Globus pallidus (tissue), 1 donor: ENCODE measurements at regions not wholly inside any gene's neighbourhood (a gene's known extent, or its start where the extent isn't known, plus 50 kb on each side); places are given as distances from the start of the nearest gene placed in this dataset.
A peak's percentile ranks its signal among the peaks of the same experiment; 100 is the strongest.

Source experiments
- DNase-seq: peaks from one replicate; pipeline ENCODE4 v3.0.0-alpha.2; 2015; ENCODE audit warnings: low spot score

DNA sequence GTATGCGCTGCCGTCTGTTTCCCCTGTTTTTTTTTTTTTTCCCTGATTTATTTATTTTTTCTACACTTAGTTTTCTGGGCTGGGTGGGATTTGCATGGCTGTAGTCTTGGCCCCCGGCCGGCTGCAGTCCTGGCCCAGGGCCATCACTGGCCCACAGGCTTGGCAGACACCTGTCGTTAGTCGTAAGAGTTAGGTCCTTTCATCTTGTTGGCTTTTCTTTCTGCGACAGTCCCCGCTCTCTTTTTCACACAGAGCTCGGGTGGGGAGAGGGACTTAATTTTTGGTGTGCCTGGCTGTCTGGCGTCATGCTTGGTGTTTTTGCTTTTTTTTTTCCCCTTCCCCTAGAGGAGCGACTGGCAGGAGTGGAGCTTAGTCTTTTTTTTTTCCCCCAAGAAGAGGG is 183.4 kb downstream of the KLF13 start:
- DNase-seq = no peak

DNA sequence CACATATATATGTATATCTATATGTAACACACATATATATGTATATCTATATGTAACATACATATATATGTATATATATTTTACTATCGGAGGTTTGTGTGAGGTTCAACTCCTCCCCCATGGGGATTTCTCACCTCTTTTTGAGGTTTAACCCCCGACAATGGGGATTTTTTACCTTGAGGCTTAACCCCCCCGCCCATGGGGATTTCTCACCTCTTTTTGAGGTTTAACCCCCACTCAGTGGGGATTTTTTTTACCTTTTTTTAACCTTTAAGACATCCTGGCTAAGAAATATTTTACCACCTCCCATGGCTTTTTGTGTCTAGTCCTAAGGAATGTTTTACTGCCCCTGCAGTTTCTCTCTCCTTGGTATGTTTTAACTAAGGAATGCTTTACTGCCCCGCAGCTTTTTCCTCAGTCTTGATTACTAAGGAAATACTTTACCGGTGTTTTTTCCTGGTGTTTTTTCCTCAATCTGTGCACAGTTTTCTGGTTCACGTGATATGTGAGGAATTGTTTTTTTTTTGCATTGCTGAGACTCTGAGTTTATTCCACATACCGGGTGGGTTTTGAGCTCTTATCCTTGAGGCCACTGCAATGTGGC is 185.2 kb downstream of the KLF13 start:
- no peak for DNase-seq

DNA sequence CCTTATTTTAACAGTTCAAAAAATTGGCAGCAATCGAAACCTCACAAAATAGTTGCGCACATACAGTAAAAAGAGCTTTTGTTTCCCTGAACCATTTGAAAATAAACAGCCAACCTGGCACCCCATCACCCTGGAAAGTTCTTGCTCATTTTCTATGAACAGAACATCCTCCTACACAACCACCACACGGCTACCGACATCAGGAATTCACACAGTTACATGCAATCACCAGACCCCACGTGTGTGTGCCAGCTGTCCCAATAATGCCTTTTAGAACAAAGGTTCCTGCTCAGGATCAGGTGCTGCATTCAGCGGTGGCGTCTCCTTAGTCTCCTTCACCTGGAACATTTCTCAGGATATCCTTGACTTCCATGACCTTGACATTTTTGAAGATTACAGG is 186.5 kb downstream of the KLF13 start:
- no peak for DNase-seq

DNA sequence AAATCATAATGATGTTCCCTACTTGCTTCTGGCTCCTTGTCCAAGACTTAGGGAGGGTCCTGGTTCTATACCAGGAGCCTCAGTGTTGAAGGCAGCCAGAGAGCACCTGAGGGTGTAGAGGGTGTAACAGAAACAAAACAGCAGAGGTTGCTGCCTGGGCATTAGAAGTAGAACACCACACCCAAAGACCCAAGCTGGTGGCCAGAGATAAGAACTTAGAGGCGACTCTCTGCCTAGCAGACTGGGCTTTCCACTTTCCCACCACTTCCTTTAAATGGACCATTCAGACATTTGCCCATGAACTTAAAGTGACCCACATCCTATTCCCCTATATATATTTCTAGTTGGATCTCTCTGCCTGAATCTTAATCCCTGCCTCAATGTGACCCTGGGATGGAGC is 189.8 kb downstream of the KLF13 start:
- DNase-seq = no peak

DNA sequence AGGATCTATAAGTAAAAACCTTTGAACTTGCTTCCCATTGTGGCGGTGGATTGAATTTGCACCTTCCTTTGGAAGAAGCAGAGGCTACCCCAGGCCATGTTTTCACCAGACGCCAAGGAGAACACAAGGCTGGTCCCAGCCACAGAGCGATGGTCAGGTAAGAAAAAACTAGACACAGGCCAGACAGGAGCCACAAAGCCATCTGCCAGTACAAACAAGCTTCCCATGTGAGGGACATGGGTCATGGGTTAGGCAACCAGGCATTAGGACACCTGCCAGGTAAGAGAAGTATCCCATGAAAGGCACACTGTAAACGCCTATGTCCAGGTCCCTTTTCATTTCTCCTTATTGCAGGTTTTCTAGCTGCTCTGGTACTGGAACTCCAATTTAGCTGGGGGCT is 190.2 kb downstream of the KLF13 start:
- DNase-seq = no peak

DNA sequence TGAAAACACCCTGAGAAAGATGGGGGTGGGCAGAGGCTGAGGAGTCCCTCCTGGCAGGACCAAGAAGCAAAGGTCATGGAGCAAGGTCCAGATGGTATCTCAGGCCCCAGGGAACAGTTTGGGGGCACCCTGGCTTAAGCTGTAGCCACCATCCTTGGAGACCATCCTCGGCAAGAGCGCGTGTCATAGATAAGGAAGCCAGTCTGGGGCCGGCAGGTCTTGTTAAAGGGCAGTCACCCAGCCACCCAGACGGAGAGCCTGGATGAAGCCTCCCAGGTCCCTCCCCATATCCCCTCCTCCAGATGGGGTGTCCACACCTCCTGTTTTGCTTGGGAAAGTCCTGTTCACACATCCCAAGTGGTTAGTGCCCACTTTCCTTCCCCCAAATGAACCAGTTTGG is 191.1 kb downstream of the KLF13 start:
- DNase-seq = no peak

DNA sequence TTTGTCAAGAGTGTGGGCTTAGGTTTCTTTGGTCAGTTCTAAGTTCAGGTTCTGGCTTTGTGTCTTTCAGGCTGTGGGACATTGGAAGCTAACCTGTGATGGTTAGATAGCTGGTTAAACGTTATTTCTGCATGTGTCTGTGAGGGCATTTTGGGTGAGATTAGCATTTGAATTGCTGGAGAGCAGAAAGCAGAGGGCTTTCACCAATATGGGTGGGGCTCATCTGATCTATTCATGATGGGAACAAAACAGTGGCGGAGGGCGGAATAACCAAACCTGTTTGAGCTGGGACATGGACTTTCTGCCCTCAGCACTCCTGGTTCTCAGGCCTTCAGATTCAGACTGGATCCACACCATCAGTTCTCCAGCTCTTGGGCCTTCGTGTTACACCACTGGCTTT is 195.4 kb downstream of the KLF13 start:
- no peak for DNase-seq

DNA sequence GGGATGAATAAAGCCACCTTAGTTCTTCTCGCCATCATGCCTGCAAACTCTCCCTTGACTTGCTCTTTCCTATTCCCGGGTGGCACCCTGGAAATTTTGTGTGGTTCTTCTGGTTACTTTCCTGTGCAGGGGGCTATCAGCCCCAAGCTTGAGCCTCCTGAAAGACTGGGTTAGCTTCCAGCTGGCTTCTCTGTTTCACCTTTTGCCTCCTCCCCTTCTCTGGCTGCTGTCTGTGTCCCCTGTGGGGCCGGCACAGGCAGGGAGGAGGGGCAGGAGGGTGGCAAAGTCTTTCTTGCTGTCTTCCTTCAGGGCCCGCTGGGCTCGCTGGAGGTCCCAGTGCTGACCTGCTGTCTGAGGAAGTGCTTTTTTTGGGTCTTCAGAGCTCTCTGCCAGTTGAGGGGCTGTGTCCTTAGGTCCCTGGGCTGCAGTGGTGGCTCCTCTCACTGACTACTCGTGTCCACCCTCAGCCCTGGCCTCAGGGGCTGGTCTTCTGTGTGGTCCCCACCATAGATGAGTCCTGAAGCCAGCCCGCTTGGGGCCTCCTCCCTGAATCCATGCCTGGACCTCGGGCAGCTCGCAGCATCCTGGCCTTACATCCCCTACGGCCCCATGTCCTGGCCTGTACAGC is 196.5 kb downstream of the KLF13 start:
- DNase-seq = no peak

DNA sequence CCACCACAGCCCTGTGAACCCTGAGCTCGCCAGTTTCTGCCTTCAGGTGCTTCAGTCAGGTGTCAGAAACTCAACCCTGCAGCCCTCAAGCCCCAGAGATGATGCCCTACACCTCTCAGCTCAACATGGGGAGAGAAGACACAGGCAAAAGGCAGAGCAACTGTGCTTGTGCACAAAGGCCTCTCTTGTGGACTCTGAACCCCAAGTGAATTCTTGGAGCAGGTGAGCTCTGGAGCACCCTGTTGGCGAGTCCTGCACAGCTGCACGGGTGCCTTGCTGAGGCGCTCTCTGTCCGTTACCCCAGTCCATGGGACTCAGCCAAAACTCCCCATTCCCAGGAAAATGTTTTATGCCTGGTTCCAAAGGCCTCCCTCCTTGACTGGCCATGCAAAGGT is 197.0 kb downstream of the KLF13 start:
- DNase-seq = no peak

DNA sequence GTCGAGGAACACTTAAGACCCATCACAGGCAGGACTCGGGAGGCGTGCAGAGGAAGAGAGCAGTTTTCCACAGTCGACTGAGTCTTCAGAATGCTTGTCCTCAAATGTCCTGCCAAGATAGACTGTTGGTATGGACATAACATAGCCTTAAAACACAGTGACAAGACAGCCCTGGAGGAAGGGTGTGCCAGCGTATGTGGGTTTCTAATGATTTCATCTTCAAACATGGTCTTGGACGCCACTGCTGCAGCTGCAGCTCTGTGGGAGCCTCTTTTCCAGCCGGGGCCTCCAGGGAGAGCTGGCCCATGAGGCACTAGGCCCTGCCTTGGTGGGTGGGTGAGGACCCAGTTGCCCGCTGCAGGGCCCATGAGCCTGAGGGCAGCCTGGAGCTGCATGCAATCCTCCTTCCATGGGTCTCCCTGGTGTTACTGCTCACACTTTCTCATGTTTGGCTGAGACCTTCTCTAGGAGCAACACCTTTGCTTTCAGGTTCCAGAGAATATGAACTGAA is 198.6 kb downstream of the KLF13 start:
- no peak for DNase-seq

DNA sequence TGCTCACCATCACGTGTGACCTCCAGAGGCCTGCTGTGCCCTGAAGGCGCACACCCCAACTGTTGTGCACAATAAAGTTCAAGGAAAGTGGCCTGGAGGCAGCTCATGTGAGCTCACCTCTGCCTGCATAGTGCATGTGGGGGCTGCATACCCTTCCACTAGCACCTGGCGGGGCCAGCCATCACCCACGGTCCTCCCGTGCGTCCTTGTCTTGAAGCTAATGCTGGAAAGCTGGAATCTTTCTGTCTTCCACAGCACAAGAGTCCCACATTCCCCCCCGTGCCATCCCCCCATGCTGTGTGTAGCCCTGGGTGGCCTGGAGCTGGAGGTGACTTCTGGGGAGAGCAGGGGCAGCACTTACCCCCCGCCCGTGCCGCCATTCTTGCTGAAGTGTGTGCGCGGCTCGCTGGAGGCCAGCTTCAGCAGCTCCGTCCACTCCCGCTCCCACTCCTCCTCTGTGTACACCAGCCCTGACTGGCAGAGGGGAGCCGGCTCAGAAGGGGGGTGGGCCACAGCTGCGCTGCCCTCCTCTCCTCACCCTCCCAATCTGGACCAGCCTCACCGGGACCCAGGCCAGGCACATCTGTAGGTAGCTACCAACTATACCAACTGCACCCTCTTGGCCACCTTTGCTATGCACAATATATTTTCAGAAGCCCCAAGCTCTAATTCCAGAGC is 199.5 kb downstream of the KLF13 start:
- no peak for DNase-seq

DNA sequence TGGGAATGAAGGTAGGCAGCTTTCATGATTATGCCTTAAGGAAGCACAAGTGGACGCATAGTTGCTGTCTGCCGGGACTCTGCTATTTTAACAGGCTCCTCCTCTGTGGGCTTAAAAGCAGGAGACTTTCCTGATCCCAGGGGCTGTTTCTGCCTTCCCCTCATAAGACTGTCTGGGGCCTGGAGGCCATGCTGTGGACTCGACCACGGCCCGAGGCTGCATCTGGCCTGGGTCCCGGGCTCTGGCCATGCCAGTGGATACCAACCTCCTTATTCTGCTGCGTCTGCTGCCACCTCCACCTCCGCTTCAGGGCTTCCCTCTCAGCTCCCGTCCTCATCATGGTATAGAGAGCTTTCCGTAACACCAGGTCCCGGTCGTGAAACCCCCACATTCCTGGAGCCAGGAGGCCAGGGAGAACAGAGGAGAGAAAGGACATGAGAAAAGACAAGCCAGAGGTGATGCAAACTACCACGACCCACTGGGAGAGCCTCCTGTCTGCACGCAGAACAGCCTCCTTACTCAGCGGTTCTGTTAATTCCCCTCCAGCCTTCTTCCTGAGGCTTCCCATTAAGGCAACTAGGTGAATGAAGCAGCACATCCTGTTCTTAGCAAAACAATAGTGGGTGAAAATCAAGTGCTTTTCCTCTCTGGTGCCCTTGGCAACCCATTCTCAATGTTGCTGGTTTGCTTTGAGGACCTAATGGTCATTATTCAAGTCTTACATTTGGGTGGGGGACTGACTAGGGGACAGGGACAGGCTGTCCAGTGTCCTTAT is 200.5 kb downstream of the KLF13 start:
- no peak for DNase-seq

DNA sequence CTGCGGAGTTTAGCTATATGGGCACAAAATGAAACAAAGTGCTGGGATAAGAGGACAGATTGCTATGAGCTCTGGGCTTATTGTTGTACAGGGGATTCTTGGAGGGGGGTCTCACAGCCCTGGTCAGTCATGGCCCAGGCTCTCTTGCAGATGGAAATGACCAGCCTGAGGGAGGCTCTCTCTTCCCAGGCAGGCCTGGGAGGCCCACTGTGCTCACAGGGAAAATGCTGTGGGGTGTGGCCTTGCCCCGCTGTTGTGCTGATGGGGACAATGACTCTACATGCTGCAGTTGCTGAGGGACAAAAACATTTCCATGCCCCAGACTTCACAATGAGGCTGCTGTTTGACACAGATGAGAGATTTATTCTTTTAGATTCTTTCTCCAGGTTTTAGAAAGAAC is 202.2 kb downstream of the KLF13 start:
- peak; percentile 73 for DNase-seq

DNA sequence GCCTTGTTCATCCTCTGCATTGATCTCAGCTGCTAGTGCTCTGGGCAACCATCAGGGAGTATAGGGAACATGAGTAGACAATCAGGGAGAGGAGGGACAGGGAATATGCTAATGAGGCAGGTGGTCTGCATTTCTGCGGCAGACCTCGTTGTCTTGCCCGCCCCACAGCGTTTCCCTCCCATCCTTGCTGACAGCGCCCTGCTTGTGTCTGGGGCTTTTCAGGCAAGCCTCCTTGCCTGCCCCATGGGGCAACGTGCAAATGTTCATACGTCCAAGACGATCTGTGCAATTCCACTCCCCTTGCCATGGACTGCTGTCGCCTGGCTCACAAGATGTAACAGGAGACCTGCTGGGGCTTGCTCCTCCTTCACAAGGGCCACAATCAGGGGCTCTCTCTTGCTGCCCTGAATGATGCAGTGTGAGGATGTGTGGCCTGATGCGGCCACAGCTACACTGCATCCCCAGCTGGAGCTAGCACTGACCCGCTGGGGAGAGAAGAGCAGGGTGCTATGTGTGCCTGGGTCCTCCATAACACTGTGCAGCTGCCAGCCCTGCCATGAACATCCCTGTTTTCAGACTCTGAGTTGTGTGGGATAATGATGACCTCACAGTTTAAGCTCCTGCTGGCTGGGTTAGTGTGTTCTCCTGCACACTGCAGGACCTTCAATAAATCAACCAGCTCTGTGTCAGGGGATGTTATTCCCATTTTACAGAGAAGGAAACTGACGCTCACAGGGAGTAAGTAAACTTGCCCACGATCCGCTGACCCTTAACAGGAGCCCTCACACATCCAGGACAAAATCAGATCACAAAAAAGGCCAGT is 211.3 kb downstream of the KLF13 start:
- peak; percentile 20 for DNase-seq

DNA sequence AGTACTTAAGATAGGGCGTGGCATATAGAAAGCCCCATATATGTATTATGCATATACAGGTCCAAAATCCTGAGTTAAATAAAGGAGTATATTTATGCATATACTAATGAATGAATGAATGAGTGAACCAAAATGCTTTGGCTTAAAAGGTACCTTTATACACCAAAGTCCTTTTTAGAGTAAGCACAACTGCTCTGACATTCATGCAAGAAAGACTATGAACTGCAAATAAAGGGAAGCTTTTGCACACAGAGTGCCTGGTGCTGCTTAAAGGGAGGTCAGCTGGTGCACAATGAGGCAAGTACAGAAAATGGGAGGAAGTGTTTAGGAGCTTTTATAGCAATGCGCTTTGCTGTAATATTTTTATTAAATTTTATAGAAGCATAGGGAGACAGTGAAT is 214.0 kb downstream of the KLF13 start:
- no peak for DNase-seq

DNA sequence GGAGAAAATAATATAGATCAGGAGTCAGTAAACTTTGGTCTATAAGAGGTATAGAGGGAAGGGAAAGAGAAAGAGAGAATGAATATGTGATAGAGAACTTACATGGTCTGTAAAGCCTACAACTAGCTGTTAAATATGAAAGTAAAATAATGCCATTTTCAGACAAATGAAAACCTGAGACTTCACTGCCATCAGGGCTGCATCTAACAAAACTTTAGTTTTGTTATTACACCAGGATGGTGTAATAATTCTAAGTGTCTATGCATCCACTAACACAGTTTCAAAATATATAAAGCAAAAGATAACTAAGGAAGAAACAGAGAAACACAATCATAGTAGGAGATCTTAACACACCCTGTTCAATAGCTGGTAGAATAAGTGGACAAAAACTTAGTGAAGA is 217.7 kb downstream of the KLF13 start:
- no peak for DNase-seq

DNA sequence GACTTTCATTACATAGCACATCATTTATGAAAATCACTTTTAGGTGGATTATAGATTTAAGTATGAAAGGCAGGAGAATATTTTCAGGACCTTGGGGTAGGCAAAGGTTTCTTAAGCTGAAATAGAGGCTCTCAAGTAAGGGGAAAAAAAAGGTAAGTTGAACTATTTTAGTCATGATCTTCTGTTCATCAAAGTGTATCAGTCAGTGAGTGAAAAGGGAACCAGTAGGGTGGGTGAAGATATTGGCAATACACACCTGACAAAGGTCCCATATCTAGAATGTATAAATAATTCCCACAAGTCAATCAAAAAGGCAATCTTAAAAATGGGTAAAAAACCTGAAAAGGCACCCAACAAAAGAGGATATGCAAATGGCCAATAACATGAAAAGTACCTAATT is 218.6 kb downstream of the KLF13 start:
- DNase-seq = no peak

DNA sequence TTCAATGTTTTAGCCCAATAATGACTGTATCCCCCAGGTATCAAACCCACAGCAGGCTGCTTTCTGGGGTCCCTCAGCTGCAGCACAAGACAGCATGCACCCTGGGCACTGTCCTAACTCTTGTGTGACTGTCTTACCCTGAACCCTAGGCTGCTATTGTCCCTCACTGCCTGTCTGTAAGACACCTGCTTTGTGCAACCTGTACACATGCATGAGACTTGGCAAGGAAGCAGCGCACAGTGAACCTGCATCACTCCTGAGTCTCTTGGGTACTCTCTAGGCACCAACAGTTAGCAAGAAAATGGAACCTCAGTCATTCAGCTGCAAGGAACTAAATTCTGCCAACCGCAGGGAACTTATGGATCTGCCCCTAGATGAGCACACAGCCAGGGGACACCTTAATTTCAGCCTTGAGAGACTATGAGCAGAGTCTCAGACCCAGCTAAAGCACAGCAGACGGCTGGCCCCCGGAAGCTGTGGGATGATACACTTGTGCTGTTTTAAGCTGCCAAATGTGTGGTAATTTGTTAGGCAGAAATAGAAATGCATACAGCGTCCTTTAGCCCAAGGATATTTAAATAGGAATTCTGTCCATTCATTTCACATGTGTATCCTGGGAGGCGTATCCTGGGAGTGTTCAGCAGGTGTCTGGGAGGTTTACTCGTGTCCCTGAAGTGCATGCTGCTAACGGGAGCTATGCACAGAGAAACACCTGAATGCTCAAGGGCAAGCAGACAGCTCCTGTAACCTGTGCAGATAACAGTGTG is 223.8 kb downstream of the KLF13 start:
- no peak for DNase-seq

DNA sequence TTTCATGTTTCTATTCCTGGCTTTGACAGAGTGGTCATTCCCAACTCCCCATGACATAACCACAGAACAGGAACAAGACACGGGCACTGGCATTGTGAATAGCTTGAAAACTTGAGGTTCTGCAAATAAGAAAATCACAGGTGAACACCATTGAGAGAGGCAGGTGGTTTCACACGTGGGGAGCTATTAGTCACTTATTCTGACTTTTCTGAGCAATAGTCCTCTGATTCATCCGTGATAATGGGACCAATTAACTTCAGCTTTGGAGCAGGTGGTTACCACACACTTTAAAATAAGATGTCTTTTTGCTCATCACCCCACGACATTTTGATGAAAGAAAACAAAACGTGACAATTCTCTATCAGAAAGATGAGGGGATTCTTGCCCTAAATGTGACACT is 224.7 kb downstream of the KLF13 start:
- no peak for DNase-seq

DNA sequence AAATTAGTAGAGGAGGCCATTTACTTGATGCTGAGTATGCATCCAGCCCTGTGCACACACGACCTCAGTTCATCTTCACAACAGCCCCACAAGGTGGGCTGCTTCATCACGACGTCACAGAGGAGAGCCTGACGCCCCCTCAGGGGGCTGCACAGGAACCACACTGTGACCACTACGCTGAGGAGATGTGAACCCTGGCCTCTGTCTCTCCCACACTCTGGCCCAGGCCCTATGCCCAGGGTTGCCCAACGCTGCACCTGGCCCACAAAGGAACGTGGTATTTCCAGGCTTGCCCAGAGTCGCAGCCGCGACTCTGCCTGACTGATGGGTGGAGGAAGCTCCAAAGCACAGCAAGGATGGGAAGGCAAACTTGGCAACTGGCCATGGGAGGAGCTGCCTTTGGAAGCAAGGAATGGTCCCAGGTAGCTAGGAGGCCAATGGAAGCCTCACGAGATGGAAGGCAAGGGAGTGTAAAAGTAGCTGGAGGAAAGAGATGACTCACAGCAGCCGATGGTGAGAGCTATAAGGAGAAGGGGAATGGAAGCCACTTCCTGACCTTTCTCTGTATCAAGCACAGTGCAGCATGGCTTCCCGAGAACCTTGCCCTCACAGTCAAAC is 226.0 kb downstream of the KLF13 start:
- DNase-seq = no peak

DNA sequence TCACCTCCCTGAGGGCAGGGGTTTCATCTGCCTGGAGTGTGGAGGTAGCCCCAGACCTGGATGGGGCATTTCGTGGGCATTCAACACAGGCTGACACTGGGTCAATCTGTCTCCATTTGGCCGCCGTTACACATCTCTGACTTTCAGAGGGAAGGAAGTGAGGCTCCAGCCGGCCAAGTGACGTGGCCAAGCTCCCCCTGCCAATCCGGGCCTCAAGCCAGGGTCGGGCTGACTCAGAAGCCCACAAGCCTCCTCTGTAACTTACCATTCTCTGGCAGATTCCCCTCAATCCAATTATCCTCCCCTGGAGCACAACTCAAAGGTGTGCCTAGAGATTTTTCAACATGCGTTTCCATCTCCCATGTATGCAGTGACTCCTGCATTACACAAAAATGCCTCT is 227.6 kb downstream of the KLF13 start:
- peak; percentile 55 for DNase-seq
